ENCODE measurements at regions not wholly inside any gene's neighbourhood (a gene's known extent, or its start where the extent isn't known, plus 50 kb on each side); places are given as distances from the start of the nearest gene placed in this dataset.

GRCh38 chr20:57927376-57927775 is 217.6 kb upstream of the PMEPA1 start:
- TF ChIP-seq CTCF (IDR thresholded peaks at IDR 0.05; ENCODE audit: control extremely low read depth in 1 of 3, insufficient read depth in 1 of 3, low read depth in 1 of 3, low read length in 3 of 3): no peak
- no peak for TF ChIP-seq NRF1 (IDR thresholded peaks at IDR 0.05; ENCODE audit: low read depth, low read length)
- no peak for TF ChIP-seq PHF8 (conservative IDR thresholded peaks at IDR 0.05; ENCODE audit: low read depth, low read length)
- TF ChIP-seq CBX8 (IDR thresholded peaks at IDR 0.05; ENCODE audit: borderline replicate concordance, low read depth, low read length): no peak
- no peak for TF ChIP-seq SIN3A (conservative IDR thresholded peaks at IDR 0.05 in 1 of 2, IDR thresholded peaks at IDR 0.05 in 1 of 2; ENCODE audit: low read depth in 1 of 2, low read length in 2 of 2)

All from H1 (cell line).